SJSA1 (cell line): ENCODE measurements at regions not wholly inside any gene's neighbourhood (a gene's known extent, or its start where the extent isn't known, plus 50 kb on each side); places are given as distances from the start of the nearest gene placed in this dataset.

Source experiments
- DNase-seq, 2 experiments: peaks; one replicate each; pipeline ENCODE4 v3.0.0-alpha.2; 2015 to 2020; ENCODE audit warnings: low spot score in 2 of 2, low read depth in 1 of 2
- H3K27ac ChIP-seq: fragments of 250-450 bp; sonication (Bioruptor Pico); 2 replicates; pipeline ENCODE4 v1.5.1; 2020; ENCODE audit warnings: mild to moderate bottlenecking, moderate library complexity
- H3K27me3 ChIP-seq: fragments of 250-450 bp; sonication (Bioruptor Pico); replicated peaks from 2 replicates; pipeline ENCODE4 v1.5.1; 2020; ENCODE audit warnings: mild to moderate bottlenecking, moderate library complexity
- H3K36me3 ChIP-seq: fragments of 250-450 bp; sonication (Bioruptor Pico); 2 replicates; pipeline ENCODE4 v1.5.1; 2020; ENCODE audit warnings: mild to moderate bottlenecking
- H3K4me1 ChIP-seq: fragments of 250-450 bp; sonication (Bioruptor Pico); replicated peaks from 2 replicates; pipeline ENCODE4 v1.6.1; 2021; ENCODE audit warnings: mild to moderate bottlenecking
- H3K4me3 ChIP-seq: fragments of 250-450 bp; sonication (Bioruptor Pico); 2 replicates; pipeline ENCODE4 v1.5.1; 2020; ENCODE audit warnings: mild to moderate bottlenecking
- H3K9me3 ChIP-seq: fragments of 250-450 bp; sonication (Bioruptor Pico); replicated peaks from 2 replicates; pipeline ENCODE4 v1.5.1; 2020; ENCODE audit warnings: mild to moderate bottlenecking

DNA sequence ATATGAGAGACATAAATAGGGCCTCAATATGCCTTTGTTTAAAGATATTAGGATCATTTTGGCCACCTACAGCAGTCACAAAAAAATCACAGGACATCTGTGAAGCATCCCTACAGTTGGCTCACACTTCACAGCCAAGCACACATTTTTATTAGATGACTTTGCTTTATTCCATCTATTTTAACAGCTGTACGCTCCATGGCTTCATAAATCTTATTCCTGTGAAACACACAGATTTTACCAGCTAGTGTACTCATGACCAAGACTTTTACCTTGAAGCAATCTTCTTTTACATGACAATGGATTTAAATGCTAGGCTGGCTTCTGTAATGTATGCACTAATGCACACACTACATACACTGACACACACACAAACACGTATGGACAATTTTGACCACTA, 254.8 kb upstream of the PITRM1 start:
- no peaks in the 10 kb centered on the region for H3K9me3 ChIP-seq
- H3K4me1 ChIP-seq = peaks cover 53% of the 10 kb centered on the region
- H3K36me3 ChIP-seq = no peaks in the 10 kb centered on the region
- no peak overlapping the region for H3K4me3 ChIP-seq
- H3K27ac ChIP-seq = peak overlapping the region; percentile 94
- DNase-seq = no peak
- no peaks in the 10 kb centered on the region for H3K27me3 ChIP-seq

DNA sequence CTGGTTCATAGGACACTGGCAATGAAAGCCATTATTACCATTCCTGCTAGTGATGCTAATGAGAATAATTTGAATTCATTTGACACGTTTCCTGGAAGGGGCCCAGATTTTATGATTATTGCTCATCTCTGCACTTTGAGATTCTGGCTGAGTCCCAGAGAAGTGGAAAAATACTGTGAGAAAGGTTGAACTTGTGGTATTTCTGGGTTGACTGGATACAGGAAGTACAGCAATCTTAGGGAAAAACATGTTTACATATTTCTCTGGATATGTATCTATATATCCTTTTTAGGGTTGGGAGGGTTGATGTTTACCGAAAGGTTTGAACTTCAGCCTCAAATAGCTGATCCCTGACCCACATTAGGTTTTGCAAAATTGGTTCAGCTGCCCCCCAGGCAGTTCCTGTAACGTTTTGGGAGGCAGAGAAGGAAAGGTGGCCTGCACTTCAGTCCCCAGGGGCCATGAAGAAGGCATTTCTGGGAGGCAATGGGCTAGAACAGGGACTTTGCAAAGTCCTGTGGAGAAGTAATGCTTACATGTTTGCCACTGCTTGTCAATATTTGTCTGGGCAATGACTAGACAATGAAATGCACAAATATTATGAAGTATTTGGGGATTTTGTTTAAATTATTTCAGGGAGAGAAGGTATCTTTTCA, 253.7 kb upstream of the PITRM1 start:
- H3K4me3 ChIP-seq = no peak overlapping the region
- no peaks in the 10 kb centered on the region for H3K9me3 ChIP-seq
- H3K4me1 ChIP-seq = peaks cover 55% of the 10 kb centered on the region
- DNase-seq = peak in 1 of 2 experiments; percentile 68
- H3K27me3 ChIP-seq = no peaks in the 10 kb centered on the region
- peak overlapping the region; percentile 94 for H3K27ac ChIP-seq
- H3K36me3 ChIP-seq = no peaks in the 10 kb centered on the region

DNA sequence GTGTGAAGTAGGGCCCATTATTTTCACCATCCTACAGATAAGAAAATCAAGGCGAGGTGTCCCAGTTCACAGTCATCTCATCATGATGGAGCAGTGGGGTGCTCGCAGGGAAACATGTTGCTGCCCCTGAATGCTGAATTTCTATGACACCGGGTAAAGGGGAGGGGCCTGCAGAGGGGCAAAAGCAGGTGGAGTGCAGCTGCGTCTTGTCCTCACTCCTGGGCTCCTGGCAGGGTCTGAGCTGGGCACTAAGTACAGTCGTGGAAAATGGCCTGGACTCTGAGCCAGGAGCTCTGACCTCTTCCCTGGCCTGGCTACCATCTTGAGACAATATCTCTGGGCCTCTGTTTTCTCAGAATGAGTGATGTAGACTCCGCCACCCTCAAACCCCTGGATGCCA, 253.1 kb upstream of the PITRM1 start:
- peak overlapping the region; percentile 94 for H3K27ac ChIP-seq
- no peaks in the 10 kb centered on the region for H3K36me3 ChIP-seq
- H3K9me3 ChIP-seq = no peaks in the 10 kb centered on the region
- no peaks in the 10 kb centered on the region for H3K27me3 ChIP-seq
- peaks cover 55% of the 10 kb centered on the region for H3K4me1 ChIP-seq
- no peak overlapping the region for H3K4me3 ChIP-seq
- no peak for DNase-seq

DNA sequence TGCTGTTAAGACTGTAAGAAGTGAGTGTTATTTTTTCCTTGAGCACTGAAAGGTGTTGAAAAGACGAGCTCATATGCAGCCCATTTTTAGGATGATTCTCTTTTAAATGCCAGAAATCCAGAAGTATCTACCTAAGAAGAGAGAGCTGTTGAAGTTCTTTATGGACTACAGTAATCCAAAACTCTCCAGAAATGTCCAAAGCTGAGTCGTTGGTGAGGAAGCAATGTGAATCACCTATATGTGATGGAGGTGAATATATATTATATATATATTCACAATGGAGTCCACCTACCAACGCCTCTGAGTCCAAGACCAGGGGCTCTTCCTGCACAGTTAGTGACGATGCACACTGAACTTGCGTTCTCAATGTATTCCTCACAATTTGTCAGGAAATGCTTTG, 252.7 kb upstream of the PITRM1 start:
- Histone ChIP-seq H3K27ac (peak overlapping the region; percentile 94), H3K9me3 (no peaks in the 10 kb centered on the region), H3K36me3 (no peaks in the 10 kb centered on the region), H3K27me3 (no peaks in the 10 kb centered on the region), H3K4me3 (no peak overlapping the region), H3K4me1 (peaks cover 55% of the 10 kb centered on the region)
- DNase-seq = no peak

DNA sequence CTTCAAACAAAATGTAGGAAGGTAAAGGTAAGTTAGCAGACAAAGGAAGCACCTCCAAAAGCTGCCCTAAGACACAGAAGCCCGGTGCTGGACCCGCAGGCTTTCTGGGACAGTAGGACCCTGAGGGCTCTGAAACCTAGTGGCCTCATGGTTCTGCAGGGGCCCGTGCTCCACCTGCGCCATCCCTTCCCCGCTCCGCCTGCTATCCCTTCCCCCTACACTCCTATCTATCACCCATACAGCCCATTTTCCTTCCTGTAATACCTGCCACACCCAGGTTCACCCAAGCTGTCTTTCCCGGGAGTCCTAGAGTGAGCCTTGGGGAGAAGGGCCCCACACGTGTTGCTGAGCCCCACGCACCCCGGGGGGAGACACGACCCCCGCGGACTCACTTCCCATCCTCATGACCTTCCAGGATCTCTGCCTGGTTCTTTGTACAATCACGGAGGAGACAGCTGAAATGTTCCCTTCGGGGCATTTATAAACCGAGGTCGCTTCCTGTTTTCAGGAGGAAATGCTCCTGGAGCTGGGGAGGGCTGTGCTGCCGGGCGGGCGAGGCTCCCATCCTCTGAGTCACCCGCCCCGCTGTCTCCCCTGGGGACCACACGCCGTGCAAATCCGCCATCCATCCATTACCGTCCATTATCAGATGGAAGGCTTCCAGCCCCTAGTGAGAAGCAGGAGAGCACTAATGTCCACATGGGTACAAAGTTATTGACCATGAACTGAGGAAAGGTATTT, 251.7 kb upstream of the PITRM1 start:
- Histone ChIP-seq H3K4me3 (peak overlapping the region; percentile 18), H3K9me3 (no peaks in the 10 kb centered on the region), H3K27me3 (no peaks in the 10 kb centered on the region), H3K27ac (peak overlapping the region; percentile 94), H3K36me3 (no peaks in the 10 kb centered on the region), H3K4me1 (peaks cover 55% of the 10 kb centered on the region)
- DNase-seq = peak; percentile 96

DNA sequence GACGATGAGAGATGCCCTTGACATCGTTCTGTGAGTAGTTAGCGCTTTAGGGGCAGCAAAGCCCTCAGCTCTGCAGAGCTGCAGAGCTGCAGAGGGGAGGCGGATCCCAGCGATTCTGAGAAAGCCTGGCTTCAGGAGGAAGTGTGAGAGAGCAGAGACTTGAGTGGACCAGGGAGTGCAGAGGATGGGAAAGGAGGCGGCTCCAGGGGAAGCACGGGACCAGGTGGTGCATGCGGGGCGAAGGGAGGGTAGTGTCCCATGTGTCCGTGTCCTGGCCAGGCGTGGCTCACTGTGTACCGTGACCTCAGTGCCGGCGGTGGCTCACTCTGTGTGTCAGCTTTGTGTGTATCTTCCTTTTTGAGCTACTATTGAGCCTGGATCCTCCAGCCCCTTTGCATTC, 250.8 kb upstream of the PITRM1 start:
- Histone ChIP-seq H3K4me1 (peaks cover 55% of the 10 kb centered on the region), H3K36me3 (no peaks in the 10 kb centered on the region), H3K27ac (peak overlapping the region; percentile 94), H3K4me3 (no peak overlapping the region), H3K27me3 (no peaks in the 10 kb centered on the region), H3K9me3 (no peaks in the 10 kb centered on the region)
- no peak for DNase-seq

DNA sequence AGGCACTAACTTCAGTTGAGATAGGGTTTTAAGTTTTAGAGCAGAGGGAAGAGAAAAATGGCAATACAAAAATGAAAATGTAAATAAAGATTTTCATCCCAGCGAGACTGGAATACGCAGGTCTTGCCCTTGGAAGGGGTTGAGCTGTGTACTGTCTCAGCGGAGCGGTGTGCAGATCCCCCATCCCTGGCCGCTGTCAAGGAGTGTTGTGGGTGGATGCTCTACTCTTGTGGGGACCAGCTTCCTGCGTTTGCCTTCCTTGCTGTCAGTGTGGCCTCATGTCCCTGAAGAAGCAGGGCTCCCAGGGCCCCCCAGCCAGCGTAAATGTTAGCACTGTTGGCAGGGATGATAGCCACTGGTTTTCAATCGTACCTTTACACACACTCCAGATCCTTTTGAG, 249.7 kb upstream of the PITRM1 start:
- no peak overlapping the region for H3K27ac ChIP-seq
- no peak overlapping the region for H3K4me3 ChIP-seq
- peaks cover 51% of the 10 kb centered on the region for H3K4me1 ChIP-seq
- no peaks in the 10 kb centered on the region for H3K36me3 ChIP-seq
- no peak for DNase-seq
- H3K27me3 ChIP-seq = no peaks in the 10 kb centered on the region
- H3K9me3 ChIP-seq = no peaks in the 10 kb centered on the region

DNA sequence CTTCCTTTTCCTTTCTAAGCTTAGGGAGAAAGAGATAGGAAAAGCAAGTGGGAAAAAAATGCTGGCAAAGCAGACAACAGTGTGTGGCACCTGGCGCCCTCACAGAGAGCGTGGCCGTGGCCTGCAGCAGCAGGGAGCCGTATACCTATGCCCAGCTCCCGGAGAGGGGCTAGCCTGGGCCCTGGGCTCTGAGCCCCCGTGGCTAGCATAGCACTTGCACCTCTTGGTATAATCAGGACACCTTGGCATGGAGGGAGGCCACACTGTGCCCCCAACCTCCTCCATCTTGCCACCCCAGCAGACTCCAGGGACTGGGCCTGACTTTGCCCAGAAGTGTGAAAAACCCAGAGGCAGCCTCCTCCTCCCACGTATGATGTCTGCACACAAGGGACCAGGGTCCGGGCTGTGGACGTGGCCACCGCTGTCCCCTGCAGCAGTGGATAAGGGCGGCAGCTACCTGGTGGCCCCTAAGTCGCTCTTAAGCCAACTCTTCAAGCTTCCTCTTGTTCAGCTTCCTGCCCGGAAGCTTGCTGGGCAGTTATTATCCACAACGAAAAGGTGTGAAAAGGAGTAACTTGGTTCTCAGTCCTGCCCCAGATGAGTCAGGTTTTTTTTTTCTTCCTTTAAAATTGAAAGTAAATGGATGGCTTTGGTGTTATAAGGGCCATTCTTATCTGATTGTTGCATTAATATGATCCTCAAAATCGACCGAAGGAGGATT, 249.1 kb upstream of the PITRM1 start:
- Histone ChIP-seq H3K9me3 (no peaks in the 10 kb centered on the region), H3K4me3 (no peak overlapping the region), H3K36me3 (no peaks in the 10 kb centered on the region)

DNA sequence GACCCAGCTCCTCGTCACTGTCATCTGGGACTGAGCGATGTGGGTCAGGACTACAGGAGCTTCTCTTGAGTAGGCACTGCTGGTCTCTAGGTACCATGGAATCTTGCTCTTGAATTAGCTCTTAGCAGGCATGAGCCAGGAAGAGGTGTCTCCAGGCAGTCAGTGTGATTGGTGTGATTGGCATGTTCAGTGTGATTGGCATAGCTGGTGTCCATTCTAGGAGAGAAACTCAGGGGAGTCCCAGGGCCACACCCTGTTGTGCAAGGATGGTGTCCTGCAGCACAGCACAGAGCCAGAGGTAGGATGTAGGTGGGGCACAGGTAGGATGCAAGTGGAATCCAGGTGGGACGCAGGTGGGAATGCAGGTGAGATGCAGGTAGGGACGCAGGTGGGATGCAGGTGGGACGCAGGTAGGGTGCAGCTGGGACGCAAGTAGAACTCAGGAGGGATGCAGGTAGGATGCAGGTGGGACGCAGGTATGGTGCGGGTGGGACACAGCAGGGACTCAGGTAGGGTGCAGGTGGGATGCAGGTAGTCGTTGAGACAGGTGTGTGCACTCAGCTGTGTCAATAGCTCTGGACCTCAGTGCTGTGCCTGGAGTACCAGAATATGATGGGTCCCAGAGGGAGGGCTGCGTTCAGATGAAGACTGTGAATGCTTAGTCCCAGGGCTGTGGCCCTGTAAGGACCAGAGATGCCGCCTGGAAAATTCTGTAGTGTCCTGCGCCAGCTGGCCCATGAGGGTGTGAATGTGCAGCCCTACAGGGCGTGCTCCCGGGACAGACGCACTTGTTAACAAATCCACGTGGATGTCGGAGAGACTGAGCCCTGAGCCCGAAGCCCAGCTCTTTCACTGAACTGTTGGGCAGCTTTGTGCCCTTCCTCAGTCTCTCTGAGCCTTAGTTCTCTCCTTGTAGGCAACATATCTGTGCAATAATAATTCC, 248.2 kb upstream of the PITRM1 start:
- H3K27ac ChIP-seq = no peak overlapping the region
- H3K4me1 ChIP-seq = peaks cover 36% of the 10 kb centered on the region
- DNase-seq = no peak
- H3K9me3 ChIP-seq = no peaks in the 10 kb centered on the region
- no peaks in the 10 kb centered on the region for H3K27me3 ChIP-seq
- no peaks in the 10 kb centered on the region for H3K36me3 ChIP-seq
- H3K4me3 ChIP-seq = no peak overlapping the region

More for the DNA sequence above, 249.1 kb upstream of the PITRM1 start:
- Histone ChIP-seq H3K27me3 (no peaks in the 10 kb centered on the region), H3K27ac (no peak overlapping the region), H3K4me1 (peaks cover 45% of the 10 kb centered on the region)
- no peak for DNase-seq

DNA sequence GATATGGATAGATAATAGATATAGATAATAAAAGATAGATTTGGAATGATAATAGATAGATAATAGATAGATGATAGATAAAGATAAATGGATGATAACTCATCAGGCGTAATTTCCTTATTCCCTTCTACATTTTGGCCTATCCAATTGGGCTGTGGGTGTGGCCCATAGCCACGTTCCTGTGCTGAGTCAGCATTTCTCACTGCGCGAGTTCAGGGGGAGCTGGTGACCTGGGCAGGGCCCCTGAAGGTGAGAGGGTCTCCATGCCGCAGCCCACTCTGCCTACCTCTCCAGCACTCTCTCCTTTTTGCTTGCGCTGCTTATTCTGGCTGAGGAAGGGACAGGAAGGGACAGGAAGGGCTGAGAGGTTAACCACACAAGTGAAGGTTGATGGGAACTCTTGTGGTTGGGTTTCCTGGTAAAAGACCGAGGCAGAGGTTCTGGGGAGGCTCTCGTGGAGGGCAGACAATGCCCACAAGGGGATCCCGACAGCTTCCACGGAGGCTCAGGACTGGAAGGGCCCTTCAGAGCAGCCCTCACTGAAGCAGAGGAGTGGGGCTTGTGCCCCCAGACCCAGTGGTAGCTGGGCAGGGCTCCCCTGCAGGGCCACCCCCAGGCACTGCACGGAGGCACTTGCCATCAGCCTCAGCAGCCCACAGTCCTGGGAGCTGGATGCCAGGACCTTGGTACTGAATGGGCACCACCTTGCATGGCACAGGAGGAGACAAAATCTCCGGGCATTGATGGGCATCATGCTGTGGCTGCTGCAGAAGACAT, 247.3 kb upstream of the PITRM1 start:
- no peak for DNase-seq
- no peaks in the 10 kb centered on the region for H3K36me3 ChIP-seq
- peaks cover 27% of the 10 kb centered on the region for H3K4me1 ChIP-seq
- H3K27me3 ChIP-seq = no peaks in the 10 kb centered on the region
- H3K9me3 ChIP-seq = no peaks in the 10 kb centered on the region
- no peak overlapping the region for H3K4me3 ChIP-seq
- H3K27ac ChIP-seq = no peak overlapping the region

DNA sequence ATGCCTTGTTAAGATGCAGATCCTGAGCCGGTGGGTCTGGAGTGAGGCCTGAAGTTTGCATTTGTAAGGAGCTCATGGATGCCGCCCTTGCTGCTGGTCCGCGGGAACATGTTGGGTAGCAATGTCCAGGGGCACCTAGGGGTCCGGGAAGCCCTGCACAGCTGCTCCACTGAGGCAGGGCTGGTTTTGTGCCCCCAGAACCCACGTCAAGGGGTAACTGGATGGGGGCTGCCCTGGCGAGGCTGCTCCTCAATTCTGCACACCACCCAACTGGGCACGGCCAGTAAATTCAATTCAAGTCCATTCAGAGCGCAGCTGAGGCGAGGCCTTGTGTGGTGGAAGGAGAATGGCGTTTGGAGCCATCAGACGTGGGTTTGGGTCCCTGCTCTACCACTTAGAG, 246.3 kb upstream of the PITRM1 start:
- Histone ChIP-seq H3K27ac (no peak overlapping the region), H3K36me3 (no peaks in the 10 kb centered on the region), H3K4me3 (no peak overlapping the region), H3K27me3 (no peaks in the 10 kb centered on the region), H3K9me3 (no peaks in the 10 kb centered on the region), H3K4me1 (peaks cover 18% of the 10 kb centered on the region)
- DNase-seq = no peak

DNA sequence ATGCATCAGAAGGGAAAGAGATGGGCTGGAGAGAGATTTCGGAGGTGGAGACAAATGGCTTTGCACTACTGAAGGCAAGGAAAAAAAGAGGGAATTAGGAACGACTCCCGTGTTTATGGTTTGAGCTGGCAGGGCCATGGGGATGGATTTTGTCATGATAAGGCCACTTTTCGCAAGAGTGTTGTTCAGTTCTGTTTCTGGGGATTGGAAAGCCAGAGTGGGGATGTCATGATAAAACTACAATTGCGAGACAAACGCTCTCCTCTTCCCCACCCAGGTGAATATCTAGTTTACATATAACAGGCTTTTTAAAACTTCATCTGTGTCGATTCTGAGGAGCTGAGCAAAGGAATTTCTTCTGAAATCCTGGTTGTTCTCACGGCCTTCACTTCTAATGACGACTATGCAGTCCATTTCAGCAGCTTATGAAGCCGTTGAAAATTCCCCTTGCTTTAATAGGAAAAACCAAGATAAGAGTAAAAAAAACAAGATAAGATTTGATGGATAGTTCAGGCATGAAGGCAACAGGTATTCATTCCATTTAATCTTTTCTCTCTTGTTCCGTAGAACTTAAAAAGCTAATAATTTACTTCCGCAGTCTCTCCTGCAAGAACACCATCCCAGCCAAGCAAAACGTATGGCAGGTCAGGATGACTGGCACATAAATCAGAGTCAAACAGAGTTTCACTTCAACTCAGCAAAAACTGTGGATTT, 245.6 kb upstream of the PITRM1 start:
- Histone ChIP-seq H3K27me3 (no peaks in the 10 kb centered on the region), H3K36me3 (no peaks in the 10 kb centered on the region), H3K9me3 (no peaks in the 10 kb centered on the region), H3K4me1 (peaks cover 10% of the 10 kb centered on the region), H3K27ac (no peak overlapping the region), H3K4me3 (no peak overlapping the region)
- no peak for DNase-seq
